IMR-90 (cell line): ENCODE measurements at regions not wholly inside any gene's neighbourhood (a gene's known extent, or its start where the extent isn't known, plus 50 kb on each side); places are given as distances from the start of the nearest gene placed in this dataset.

Experiments
- ATAC-seq: fragments of 200-7000 bp; cut with Tn5 transposase; 2 replicates; pipeline ENCODE4 v1.9.1; 2020; ENCODE audit warnings: low read depth, mild to moderate bottlenecking, moderate library complexity
- BruUV-seq: library from RNA; stranded (reverse); fragments of 400-500 nt; replicated peaks from 2 replicates; lab custom pipeline; 2021; lab: Mats Ljungman, UMichigan
- CTCF ChIA-PET: fragments of 300-600 bp; formaldehyde crosslinking; extraction: SDS; loops from one replicate; lab custom pipeline; 2021; ENCODE audit warnings: antibody characterized with exemption; lab: Yijun Ruan, JAX
- POLR2A ChIA-PET: fragments of 300-600 bp; sonication (Branson Sonifier 250); formaldehyde crosslinking; loops from one replicate; lab custom pipeline; 2022; ENCODE audit warnings: antibody characterized with exemption; ENCODE audit not compliant: unreplicated experiment; lab: Charles Lee
- DNase-seq: peaks from one replicate; pipeline ENCODE4 v3.0.0; 2013
- H2AFZ ChIP-seq: replicated peaks from 2 replicates; pipeline ENCODE3; 2013; ENCODE audit warnings: low read length, mild to moderate bottlenecking; ENCODE audit not compliant: poor library complexity
- H2AK5ac ChIP-seq: 2 replicates; pipeline ENCODE4 v1.6.1; 2013; ENCODE audit warnings: low read depth, low read length, inconsistent platforms
- H2AK9ac ChIP-seq: replicated peaks from 2 replicates; pipeline ENCODE3; 2013; ENCODE audit warnings: mild to moderate bottlenecking, low read depth, low read length, moderate library complexity; ENCODE audit not compliant: poor library complexity
- H2BK120ac ChIP-seq: 2 replicates; pipeline ENCODE4 v1.6.1; 2013; ENCODE audit warnings: low read depth, low read length, inconsistent platforms
- H2BK15ac ChIP-seq: 3 replicates; pipeline ENCODE4 v1.6.1; 2013; ENCODE audit warnings: low read depth, low read length, inconsistent platforms
- H2BK20ac ChIP-seq: 2 replicates; pipeline ENCODE4 v1.6.1; 2013; ENCODE audit warnings: low read depth, mild to moderate bottlenecking, inconsistent platforms, low read length, moderate library complexity
- H2BK5ac ChIP-seq: 2 replicates; pipeline ENCODE4 v1.6.1; 2013; ENCODE audit warnings: mild to moderate bottlenecking, low read depth, low read length, inconsistent platforms; ENCODE audit not compliant: poor library complexity, severe bottlenecking
- H3K14ac ChIP-seq: replicated peaks from 2 replicates; pipeline ENCODE4 v1.6.1; 2013; ENCODE audit warnings: low read depth, low read length, inconsistent platforms
- H3K18ac ChIP-seq: 2 replicates; pipeline ENCODE4 v1.6.1; 2013; ENCODE audit warnings: low read depth, low read length, control low read depth
- H3K23ac ChIP-seq: 2 replicates; pipeline ENCODE4 v1.6.1; 2013; ENCODE audit warnings: low read depth, low read length, inconsistent platforms
- H3K27ac ChIP-seq: 2 replicates; pipeline ENCODE4 v1.5.1; 2013; ENCODE audit warnings: mild to moderate bottlenecking, control low read depth, low read length; ENCODE audit not compliant: insufficient read depth
- H3K27me3 ChIP-seq: 2 replicates; pipeline ENCODE4 v1.6.1; 2013; ENCODE audit warnings: low read length; ENCODE audit not compliant: control insufficient read depth, insufficient read depth
- H3K36me3 ChIP-seq: 2 replicates; pipeline ENCODE4 v1.6.1; 2013; ENCODE audit warnings: low read length, mixed read lengths; ENCODE audit not compliant: control insufficient read depth, insufficient read depth
- H3K4ac ChIP-seq: 2 replicates; pipeline ENCODE4 v1.6.1; 2013; ENCODE audit warnings: low read depth, low read length, inconsistent platforms
- H3K4me1 ChIP-seq: 2 replicates; pipeline ENCODE4 v1.6.1; 2013; ENCODE audit warnings: low read length, mixed read lengths; ENCODE audit not compliant: control insufficient read depth, insufficient read depth
- H3K4me2 ChIP-seq: 2 replicates; pipeline ENCODE4 v1.6.1; 2013; ENCODE audit warnings: low read depth, mild to moderate bottlenecking, control low read depth, low read length, moderate library complexity
- H3K4me3 ChIP-seq: 2 replicates; pipeline ENCODE4 v1.5.1; 2013; ENCODE audit warnings: low read depth, mild to moderate bottlenecking, control low read depth, low read length, moderate library complexity; ENCODE audit not compliant: insufficient read depth
- H3K56ac ChIP-seq: 2 replicates; pipeline ENCODE4 v1.6.1; 2013; ENCODE audit warnings: low read length, inconsistent platforms; ENCODE audit not compliant: insufficient read depth; ENCODE audit errors: extremely low read depth
- H3K79me1 ChIP-seq, 2 experiments: 2 replicates each; pipeline ENCODE4 v1.6.1; 2013; ENCODE audit warnings: low read length in 2 of 2, inconsistent platforms in 1 of 2, low read depth in 1 of 2
- H3K9ac ChIP-seq: 2 replicates; pipeline ENCODE4 v1.6.1; 2013; ENCODE audit warnings: low read depth, low read length, control low read depth
- H3K9me1 ChIP-seq: 2 replicates; pipeline ENCODE4 v1.6.1; 2013; ENCODE audit warnings: low read length, inconsistent platforms; ENCODE audit not compliant: insufficient read depth
- H3K9me3 ChIP-seq: 2 replicates; pipeline ENCODE4 v1.6.1; 2013; ENCODE audit warnings: low read length; ENCODE audit not compliant: control insufficient read depth, insufficient read depth
- H4K20me1 ChIP-seq: 2 replicates; pipeline ENCODE4 v1.6.1; 2013; ENCODE audit warnings: low read length, inconsistent platforms; ENCODE audit not compliant: insufficient read depth
- H4K5ac ChIP-seq: 2 replicates; pipeline ENCODE4 v1.6.1; 2013; ENCODE audit warnings: mild to moderate bottlenecking, low read depth, low read length, control low read depth
- H4K8ac ChIP-seq, 2 experiments: 2 replicates each; pipeline ENCODE4 v1.6.1; 2013; ENCODE audit warnings: low read depth in 2 of 2, low read length in 2 of 2, control low read depth in 1 of 2, inconsistent platforms in 1 of 2
- H4K91ac ChIP-seq: 2 replicates; pipeline ENCODE4 v1.6.1; 2013; ENCODE audit warnings: low read depth, low read length, inconsistent platforms; ENCODE audit not compliant: insufficient read depth
- BHLHE40 ChIP-seq: fragments of 150-350 bp; IDR thresholded peaks from 2 replicates; pipeline ENCODE4 v1.6.1; 2016; ENCODE audit warnings: mild to moderate bottlenecking, low read depth, low read length
- CHD1 ChIP-seq: IDR thresholded peaks from 2 replicates; pipeline ENCODE4 v1.6.1; 2012; ENCODE audit warnings: low read depth, low read length, improper control_type of control experiment
- FOS ChIP-seq: fragments of 150-350 bp; IDR thresholded peaks from 2 replicates; pipeline ENCODE4 v1.6.1; 2016; ENCODE audit warnings: low read depth, low read length
- MAFK ChIP-seq: IDR thresholded peaks from 2 replicates; pipeline ENCODE4 v1.6.1; 2012; ENCODE audit warnings: low read depth, low read length, improper control_type of control experiment
- MAZ ChIP-seq: IDR thresholded peaks from 2 replicates; pipeline ENCODE4 v1.6.1; 2012; ENCODE audit warnings: low read depth, mild to moderate bottlenecking, low read length, improper control_type of control experiment, moderate library complexity, borderline replicate concordance
- MXI1 ChIP-seq: IDR thresholded peaks from 2 replicates; pipeline ENCODE4 v1.6.1; 2012; ENCODE audit warnings: low read depth, mild to moderate bottlenecking, low read length, moderate library complexity, borderline replicate concordance
- NFE2L2 ChIP-seq: fragments of 150-350 bp; IDR thresholded peaks from 2 replicates; pipeline ENCODE4 v1.6.1; 2016; ENCODE audit warnings: low read depth, mild to moderate bottlenecking, low read length
- POLR2A ChIP-seq: IDR thresholded peaks from 2 replicates; pipeline ENCODE4 v1.6.1; 2012; ENCODE audit warnings: mild to moderate bottlenecking, low read depth, low read length
- RAD21 ChIP-seq: IDR thresholded peaks from 2 replicates; pipeline ENCODE4 v1.6.1; 2012; ENCODE audit warnings: low read length, improper control_type of control experiment
- RCOR1 ChIP-seq: IDR thresholded peaks from 2 replicates; pipeline ENCODE4 v1.6.1; 2012; ENCODE audit warnings: mild to moderate bottlenecking, low read length, improper control_type of control experiment; ENCODE audit not compliant: insufficient replicate concordance
- SMC3 ChIP-seq: fragments of 150-350 bp; IDR thresholded peaks from 2 replicates; pipeline ENCODE4 v1.6.1; 2016; ENCODE audit warnings: low read depth, mild to moderate bottlenecking, antibody characterized with exemption, low read length, moderate library complexity
- WGBS, 2 experiments: methylation state at CpG; one replicate each; pipeline versions ENCODE4 v1.1.5 to v1.1.7; 2013; ENCODE audit warnings: missing lambda C conversion rate in 2 of 2; ENCODE audit not compliant: insufficient read length in 1 of 2; ENCODE audit errors: extremely low coverage in 2 of 2; 5-methylcytosine and 5-hydroxymethylcytosine counted together
- dilution Hi-C: fragments of 300-500 bp; cut with HindIII; formaldehyde crosslinking; loops from one replicate; pipeline ENCODE4 v1.14.3; 2018; ENCODE audit warnings: low sequenced_read_pairs; ENCODE audit not compliant: unreplicated experiment
- in situ Hi-C: fragments of 300-500 bp; cut with MboI; formaldehyde crosslinking; loops from 3 replicates; pipeline ENCODE4 v1.14.3; 2019; ENCODE audit warnings: low sequenced_read_pairs, inconsistent platforms, mixed read lengths
- intact Hi-C: fragments of 100-400 bp; cut with micrococcal nuclease; formaldehyde crosslinking; loops from 2 replicates; pipeline ENCODE4 v1.10.0; 2022
- TF ChIP-seq, protein P1 (sequence below): conservative IDR thresholded peaks from 2 replicates; pipeline ENCODE4 v1.5.1; 2012; ENCODE audit warnings: mild to moderate bottlenecking, low read depth, low read length, improper control_type of control experiment

DNA sequence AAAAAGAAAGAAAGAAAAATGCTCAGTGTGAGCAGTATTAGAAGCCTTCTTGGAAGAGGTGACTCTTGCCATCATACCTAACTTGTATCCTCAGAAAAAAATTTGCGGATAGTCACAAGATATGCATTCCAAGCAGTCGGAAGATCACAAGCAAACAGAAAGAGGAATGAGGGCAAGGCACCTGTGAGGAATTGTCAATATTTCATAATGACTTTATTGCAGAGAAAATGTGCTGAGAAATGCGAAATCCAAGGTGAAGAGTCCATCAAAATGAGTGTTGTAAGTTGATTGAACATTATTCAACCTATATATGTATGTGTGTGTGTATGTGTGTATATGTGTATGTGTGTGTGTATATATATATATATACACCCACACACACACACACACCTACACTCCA, 1624.7 kb upstream of the LRRTM3 start:
- Histone ChIP-seq H3K79me1 (no peaks in the 10 kb centered on the region), H2AK9ac (no peak overlapping the region), H4K91ac (no peak overlapping the region), H3K4me3 (no peak overlapping the region), H2BK20ac (no peak overlapping the region), H2BK120ac (no peak overlapping the region), H2BK5ac (no peak overlapping the region), H3K56ac (no peak overlapping the region), H3K9me3 (no peaks in the 10 kb centered on the region), H3K27ac (no peak overlapping the region), H3K23ac (no peak overlapping the region), H4K20me1 (no peaks in the 10 kb centered on the region), H2BK15ac (no peak overlapping the region), H3K9ac (no peak overlapping the region), H3K4ac (no peak overlapping the region), H2AK5ac (no peak overlapping the region), H3K4me1 (no peaks in the 10 kb centered on the region), H3K27me3 (no peaks in the 10 kb centered on the region), H3K18ac (no peak overlapping the region), H3K9me1 (no peaks in the 10 kb centered on the region), H3K4me2 (no peak overlapping the region), H4K5ac (no peak overlapping the region), H3K14ac (no peak overlapping the region), H4K8ac (no peak overlapping the region), H3K36me3 (no peaks in the 10 kb centered on the region), H2AFZ (no peak overlapping the region)
- dilution Hi-C loops (no loop called here), in situ Hi-C loops (no loop called here), intact Hi-C loops (no loop called here)
- ChIA-PET CTCF (no interaction called here), POLR2A (no interaction called here)
- DNase-seq (no peak), ATAC-seq (no peak)
- no peak for TF ChIP-seq RAD21
- TF ChIP-seq SMC3 = no peak
- no peak for TF ChIP-seq POLR2A
- TF ChIP-seq, protein P1, sequence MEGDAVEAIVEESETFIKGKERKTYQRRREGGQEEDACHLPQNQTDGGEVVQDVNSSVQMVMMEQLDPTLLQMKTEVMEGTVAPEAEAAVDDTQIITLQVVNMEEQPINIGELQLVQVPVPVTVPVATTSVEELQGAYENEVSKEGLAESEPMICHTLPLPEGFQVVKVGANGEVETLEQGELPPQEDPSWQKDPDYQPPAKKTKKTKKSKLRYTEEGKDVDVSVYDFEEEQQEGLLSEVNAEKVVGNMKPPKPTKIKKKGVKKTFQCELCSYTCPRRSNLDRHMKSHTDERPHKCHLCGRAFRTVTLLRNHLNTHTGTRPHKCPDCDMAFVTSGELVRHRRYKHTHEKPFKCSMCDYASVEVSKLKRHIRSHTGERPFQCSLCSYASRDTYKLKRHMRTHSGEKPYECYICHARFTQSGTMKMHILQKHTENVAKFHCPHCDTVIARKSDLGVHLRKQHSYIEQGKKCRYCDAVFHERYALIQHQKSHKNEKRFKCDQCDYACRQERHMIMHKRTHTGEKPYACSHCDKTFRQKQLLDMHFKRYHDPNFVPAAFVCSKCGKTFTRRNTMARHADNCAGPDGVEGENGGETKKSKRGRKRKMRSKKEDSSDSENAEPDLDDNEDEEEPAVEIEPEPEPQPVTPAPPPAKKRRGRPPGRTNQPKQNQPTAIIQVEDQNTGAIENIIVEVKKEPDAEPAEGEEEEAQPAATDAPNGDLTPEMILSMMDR = no peak
- TF ChIP-seq MAZ = no peak
- no peak for TF ChIP-seq MAFK
- TF ChIP-seq RCOR1 = no peak
- TF ChIP-seq CHD1 = no peak
- TF ChIP-seq FOS = no peak
- no peak for TF ChIP-seq NFE2L2
- TF ChIP-seq BHLHE40 = no peak
- TF ChIP-seq MXI1 = no peak
- BruUV-seq = no TSS peak
- no CpG with 5 or more reads among the region's 3 CpGs for WGBS, 2 experiments
